GM19372 (cell line): ENCODE measurements at regions not wholly inside any gene's neighbourhood (a gene's known extent, or its start where the extent isn't known, plus 50 kb on each side); places are given as distances from the start of the nearest gene placed in this dataset.

Source experiments
- ATAC-seq: cut with Tn5 transposase; IDR thresholded peaks from one replicate; pipeline ENCODE4 v1.9.1; 2021; ENCODE audit warnings: mild to moderate bottlenecking, low read depth, moderate library complexity; ENCODE audit not compliant: unreplicated experiment

- ATAC-seq: no peak
Observed at GRCh38 chr2:18753722-18754121, 164.4 kb upstream of the NT5C1B start.

- no peak for ATAC-seq
Observed at GRCh38 chr2:18752667-18753422, 163.5 kb upstream of the NT5C1B start.

DNA sequence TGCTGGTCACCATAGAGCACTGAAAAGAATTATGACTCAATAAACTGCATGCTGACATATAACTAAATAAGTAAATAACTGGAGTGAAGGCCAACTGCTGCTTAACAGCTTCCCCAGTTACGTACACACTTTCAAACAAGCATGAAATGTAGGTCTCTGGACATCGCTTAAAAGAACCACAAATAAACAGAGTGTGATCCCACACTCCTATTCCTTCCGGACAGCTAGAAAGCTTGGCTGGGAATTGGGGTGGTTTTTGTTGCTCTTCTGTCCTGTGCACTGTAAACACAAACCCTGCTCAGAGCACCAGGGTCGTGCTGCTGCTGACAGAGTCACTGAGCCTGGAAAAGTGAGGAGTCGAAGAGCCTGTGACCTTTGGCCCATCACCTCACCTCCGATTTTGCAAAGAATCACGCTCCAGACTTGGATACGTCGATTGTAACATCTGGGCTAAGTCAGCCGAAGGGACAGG is 162.7 kb upstream of the NT5C1B start:
- no peak for ATAC-seq

DNA sequence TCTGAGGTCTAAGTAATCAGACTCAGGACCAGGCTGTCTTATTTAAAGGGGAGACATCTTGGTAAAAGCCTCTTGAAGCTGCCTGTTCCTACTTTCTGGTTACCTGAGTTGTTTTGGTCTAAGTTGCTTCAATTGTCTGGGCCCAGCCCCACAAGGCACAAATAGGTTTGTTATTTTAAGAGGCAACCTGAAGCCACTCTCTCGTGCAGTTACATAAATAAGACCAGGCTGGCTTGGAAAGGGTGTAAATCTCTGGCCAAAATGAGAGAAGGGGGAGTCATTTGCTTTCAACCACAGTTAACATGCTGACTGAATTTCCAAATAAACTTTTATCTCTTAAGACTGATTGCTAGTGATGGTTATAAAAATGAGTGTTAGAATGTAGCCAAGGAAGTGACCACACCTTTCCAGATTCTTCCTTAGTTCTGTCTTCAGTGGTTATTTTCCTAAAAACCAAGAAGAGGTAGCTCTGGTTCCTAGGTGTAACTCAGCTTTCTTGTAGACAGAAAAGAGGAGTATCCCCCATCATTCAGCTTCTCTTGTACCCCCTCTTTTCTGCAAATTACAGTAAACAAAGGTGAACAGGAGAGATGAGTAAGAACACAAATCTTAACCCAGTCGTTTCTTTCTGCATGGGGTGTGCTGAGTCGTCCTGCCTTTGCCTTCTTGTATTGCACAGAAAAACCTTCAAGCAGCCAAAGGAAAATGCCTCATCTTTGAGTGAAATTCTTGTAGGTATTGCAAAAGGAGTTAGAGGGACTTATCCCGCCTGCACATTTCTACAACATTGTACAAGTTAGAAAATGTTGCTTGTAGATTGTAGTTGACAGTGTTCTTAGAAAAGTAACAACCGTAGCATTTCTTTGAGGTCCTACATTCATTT is 161.5 kb upstream of the NT5C1B start:
- no peak for ATAC-seq

GRCh38 chr2:18749912-18750526 is 160.7 kb upstream of the NT5C1B start:
- no peak for ATAC-seq

- no peak for ATAC-seq
Observed at GRCh38 chr2:18745431-18746272, 156.3 kb upstream of the NT5C1B start.

GRCh38 chr2:18741895-18742732 is 152.7 kb upstream of the NT5C1B start:
- no peak for ATAC-seq

- ATAC-seq: no peak
Observed at GRCh38 chr2:18741191-18741590, 151.8 kb upstream of the NT5C1B start.

DNA sequence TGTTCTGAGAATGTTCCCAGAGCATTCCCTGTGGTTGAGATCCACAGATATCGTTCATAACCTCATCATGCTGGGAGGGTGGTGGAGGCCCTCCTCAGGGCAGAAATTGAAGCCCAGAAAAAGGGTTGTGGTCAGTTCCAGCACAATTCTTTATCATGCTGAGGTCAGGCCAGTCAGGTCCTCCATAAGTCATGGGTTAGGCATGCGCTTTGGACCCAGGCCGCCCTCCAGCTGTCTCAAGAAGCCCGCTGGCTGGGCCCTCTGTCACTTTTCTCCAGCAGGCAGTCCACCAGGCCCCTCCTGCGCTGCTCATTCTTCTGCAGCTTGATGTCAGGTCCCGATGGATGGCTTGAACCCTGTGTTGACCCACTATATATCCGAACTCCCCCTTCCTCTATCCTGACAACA is 151.1 kb upstream of the NT5C1B start:
- no peak for ATAC-seq

DNA sequence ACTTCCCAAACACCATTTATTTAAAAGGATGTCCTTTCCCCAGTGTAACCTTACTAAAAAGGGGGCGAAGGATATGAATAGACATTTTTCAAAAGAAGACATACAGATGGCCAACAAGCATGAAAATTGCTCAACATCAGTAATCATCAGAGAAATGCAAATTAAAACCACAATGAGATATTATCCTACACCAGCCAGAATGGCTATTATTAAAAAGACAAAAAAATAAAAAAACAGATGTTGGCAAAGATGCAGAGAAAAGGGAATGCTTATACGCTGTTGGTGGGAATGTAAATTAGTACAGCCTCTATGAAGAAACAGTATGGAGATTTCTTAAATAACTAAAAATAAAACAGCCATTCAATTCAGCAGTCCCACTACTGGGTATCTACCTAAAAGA is 142.3 kb upstream of the NT5C1B start:
- ATAC-seq: no peak

GRCh38 chr2:18724371-18725145 is 135.2 kb upstream of the NT5C1B start:
- ATAC-seq: no peak

DNA sequence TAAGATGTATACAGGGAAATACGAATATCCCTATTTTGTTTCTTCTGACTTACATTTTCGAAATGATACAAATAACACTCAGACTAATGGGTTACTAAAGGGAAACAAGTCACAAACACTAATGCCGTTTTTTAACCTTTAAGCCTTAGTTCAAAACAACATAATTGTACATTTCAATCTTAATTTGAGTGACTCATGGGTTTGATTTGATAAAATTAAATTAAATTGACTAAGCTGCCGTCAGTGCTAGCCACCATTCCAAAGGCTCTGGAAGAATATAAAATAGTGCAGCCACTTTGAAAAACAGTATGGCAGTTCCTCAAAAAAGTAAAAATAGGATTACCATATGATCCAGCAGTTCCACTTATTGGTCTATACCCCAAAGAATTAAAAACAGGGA is 133.8 kb upstream of the NT5C1B start:
- no peak for ATAC-seq

DNA sequence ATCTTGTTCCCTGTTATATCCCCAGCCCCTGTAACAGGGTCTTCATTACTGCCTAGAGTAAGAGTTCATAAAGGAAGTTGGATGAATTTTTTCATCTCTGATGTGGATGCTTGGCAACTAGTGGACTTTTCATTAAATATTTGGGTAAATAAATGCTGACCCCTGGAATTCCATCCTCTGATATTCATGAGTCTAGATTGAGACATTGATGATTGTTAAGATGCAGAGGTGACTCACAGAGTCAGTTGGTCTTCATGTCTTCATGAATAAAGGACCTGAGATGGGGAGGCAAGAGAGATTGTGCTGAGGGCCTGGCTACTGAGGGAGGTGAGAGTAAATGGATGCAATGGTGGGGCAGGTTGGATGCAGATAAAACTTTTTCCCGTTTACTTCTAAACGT is 132.7 kb upstream of the NT5C1B start:
- no peak for ATAC-seq

- ATAC-seq: no peak
Observed at GRCh38 chr2:18721038-18721922, 131.9 kb upstream of the NT5C1B start.

DNA sequence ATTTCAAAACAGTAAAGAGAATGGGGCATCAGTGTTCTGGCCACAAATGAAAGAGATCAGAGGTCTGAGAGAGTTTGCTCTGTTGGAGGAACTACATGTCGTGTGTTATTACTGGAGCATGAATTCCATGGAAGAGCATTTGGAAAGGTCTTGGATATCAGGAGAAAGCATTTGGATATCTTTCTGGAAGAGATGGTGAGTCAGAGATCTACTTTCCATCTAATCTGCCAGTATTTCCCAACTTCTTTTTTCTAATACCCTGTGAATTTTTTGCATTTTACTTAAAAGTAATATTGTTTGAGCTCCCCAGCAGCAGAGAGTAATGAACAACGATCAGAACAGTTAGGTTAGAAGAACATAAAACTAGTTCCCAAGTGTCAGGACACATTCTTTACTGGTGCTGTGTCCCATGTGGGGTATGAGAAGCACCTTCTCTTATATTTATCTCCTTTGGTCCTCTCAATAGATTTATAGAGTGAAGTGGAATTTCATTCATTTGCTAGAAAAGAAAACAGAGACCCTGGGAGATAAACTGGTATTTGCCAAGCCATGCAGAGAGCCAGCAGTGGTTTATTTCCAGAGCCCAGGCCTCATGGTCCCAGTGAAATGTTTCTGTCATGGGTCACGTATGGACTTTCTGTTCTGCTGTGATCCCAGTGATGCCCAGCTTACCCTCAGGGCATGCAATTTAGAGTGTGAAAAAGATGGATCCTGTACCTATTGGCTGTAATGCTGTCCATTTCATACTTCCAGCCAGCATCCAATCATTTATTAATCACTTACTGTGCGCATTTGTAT is 130.8 kb upstream of the NT5C1B start:
- no peak for ATAC-seq

DNA sequence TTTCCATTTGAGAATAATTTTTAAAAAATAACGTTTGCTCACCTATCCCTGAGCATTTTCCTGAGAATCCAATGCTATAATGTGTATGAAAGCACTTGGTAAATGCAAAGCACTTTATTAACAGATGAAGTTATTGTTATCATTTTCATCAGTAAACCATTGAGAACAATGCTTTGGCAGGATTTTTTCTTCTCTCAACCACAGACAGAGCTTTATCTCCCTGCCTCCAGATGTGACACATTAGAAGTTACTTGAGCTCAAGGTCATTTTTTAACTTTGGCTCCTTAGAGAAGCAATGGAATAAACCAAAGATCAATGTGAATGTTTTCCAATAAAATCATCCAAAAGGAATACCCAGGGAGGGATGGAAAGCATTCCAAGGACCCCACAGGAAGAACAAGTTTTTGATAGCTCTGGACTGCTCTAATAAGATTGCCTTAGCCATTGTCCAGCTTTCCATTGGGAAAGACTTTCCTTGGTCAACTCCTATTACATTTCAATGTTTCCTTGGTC is 118.9 kb upstream of the NT5C1B start:
- ATAC-seq: no peak

DNA sequence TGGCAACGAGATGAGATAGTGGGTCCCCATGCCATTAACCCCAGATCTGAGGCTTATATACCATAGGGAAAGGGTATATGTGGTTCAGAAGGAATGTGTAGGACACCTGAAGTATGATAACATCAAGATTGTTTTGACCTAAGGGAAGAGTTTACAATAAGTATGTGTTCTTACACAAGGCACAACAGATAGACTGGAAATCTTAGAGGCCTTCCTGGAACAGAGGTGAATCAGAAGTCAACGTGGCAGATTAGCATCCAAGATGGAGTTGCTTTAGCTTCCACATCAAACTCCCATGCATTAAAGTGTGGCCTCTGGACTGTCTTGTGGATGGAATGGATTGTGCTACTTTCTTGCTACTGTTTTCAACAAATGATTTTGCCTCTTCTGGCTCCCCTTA is 116.6 kb upstream of the NT5C1B start:
- no peak for ATAC-seq
